ENCODE measurements at regions not wholly inside any gene's neighbourhood (a gene's known extent, or its start where the extent isn't known, plus 50 kb on each side); places are given as distances from the start of the nearest gene placed in this dataset.
"Not testable (repeated sequence)": the region's sequence is repeated elsewhere in the genome, so short reads cannot be mapped to it uniquely, and the experiment has no call there.

- no peak for DNase-seq (ENCODE audit: low spot score)
These were observed 444.7 kb downstream of the PCDH10 start for GRCh38 chr4:133593764-133594163.

- DNase-seq (ENCODE audit: low spot score): no peak
These were observed 443.5 kb downstream of the PCDH10 start for GRCh38 chr4:133592591-133592990.

DNA sequence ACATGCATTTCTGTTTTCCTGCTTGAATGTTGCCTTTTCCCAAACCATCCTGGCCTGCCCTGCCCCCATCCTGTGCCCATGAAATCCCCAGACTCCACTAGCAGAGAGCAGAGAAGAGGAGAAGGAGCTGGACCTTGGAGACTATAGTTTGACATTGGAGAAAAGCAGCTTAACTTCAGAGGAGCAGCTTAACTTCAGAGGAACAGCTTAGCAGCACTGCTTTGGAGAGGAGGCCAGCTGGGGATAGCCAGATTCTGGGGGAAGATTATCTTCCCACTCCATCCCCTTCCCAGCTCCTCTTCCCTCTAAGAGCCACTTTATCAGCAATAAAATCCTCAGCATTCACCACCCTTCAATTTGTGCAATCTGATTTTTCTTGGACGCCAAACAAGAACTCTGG lies 443.0 kb downstream of the PCDH10 start:
- no peak for DNase-seq (ENCODE audit: low spot score)

GRCh38 chr4:133588306-133588705 lies 439.2 kb downstream of the PCDH10 start:
- DNase-seq (ENCODE audit: low spot score): no peak

GRCh38 chr4:133585323-133585722 lies 436.2 kb downstream of the PCDH10 start:
- DNase-seq (ENCODE audit: low spot score): no peak

DNA sequence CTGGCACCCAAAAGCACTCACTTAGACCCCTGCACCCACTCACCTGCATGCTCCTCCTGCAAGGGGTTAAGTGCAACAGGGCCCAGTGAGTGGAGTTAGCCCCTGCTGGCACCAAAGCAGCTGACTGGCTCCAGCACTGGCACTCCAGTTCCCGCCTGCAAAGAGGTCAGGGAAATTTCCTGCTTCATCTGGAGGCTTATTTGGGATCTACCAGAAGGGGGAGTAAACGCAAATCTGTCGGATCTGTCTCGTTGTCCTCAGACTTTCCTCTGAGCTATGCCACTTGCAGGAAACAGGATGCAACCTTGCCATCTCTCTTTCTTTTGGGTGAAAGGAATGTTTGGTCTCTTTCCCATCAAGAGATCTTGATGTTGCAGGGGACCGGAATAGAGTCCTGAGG lies 435.6 kb downstream of the PCDH10 start:
- DNase-seq (ENCODE audit: low spot score): no peak

GRCh38 chr4:133581996-133582619 lies 433.0 kb downstream of the PCDH10 start:
- DNase-seq (ENCODE audit: low spot score): no peak

DNA sequence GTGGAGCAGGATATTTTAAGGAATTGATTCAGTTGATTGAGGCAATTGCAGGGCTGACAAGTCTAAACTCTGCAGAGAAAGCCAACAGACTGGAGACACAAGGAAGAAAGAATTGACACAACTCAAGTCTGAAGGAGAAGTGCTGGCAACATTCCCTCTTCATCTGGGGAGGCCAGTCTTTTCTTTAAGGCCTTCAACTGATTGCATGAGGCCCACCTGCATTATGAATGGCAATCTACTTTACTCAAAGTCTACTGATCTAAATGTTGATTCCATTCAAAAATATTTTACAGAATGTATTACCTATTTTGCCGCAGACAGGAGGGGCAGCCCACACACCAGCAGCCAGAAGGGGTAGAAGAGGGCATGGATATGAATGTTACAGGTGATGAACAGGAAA lies 425.2 kb downstream of the PCDH10 start:
- DNase-seq (ENCODE audit: low spot score): no peak

DNA sequence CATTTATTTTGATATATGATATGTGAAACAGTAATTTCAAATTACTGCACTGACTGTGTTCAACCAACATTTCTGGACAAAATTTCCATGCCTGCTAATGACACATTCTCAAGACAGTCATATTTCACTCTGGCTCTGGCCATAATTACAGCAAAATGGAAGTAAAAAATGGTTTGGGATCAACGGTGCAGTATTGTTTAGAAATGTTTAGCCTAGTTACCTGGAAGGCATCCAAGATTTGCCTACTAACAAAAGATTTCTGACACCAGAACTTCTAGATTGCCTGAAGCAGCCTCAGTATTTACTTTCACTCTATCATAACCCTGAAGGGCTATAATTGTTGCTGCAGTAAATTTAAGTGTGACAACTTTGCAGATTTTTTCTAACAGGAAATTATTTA lies 416.3 kb downstream of the PCDH10 start:
- no peak for DNase-seq (ENCODE audit: low spot score)

- no peak for DNase-seq (ENCODE audit: low spot score)
These were observed 410.9 kb downstream of the PCDH10 start for GRCh38 chr4:133559987-133560386.

GRCh38 chr4:133555671-133556070 lies 406.6 kb downstream of the PCDH10 start:
- DNase-seq (ENCODE audit: low spot score): no peak

- no peak for DNase-seq (ENCODE audit: low spot score)
These were observed 401.3 kb downstream of the PCDH10 start for GRCh38 chr4:133550436-133550835.

- DNase-seq (ENCODE audit: low spot score): no peak
These were observed 395.0 kb downstream of the PCDH10 start for GRCh38 chr4:133544097-133544496.

GRCh38 chr4:133537780-133538281 lies 388.7 kb downstream of the PCDH10 start:
- no peak for DNase-seq (ENCODE audit: low spot score)

DNA sequence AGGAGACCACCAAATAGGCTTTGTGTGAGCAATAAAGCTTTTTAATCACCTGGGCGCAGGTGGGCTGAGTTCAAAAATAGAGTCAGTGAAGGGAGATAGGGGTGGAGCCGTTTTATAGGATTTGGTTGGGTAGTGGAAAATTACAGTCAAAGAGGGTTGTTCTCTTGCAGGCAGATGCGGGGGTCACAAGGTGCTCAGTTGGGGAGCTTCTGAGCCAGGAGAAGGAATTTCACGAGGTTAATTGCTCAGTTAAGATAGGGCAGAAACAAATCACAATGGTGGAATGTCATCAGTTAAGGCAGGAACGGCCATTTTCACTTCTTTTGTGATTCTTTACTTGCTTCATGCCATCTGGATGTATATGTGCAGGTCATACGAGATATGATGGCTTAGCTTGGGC lies 385.1 kb downstream of the PCDH10 start:
- not testable (repeated sequence) for DNase-seq (ENCODE audit: low spot score)

DNA sequence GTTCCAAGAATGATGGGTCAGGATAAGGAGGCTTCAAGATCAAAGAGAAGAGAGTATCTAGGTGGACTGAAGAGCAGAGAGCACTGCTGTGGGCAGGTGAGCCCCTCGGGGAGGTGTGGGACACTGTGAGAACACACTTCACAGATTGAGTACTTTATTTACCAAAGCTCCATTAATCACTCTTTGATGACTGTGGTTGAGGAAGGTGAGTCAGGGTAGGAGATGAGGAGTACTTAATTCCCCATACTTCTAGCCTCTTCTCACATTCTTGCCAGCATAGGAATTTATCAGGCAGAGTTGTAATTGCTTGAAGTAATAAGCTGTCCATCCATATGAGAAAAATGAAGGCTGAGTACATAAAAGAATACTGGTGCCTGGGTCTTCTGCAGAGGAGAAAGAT lies 375.3 kb downstream of the PCDH10 start:
- DNase-seq (ENCODE audit: low spot score): no peak

- DNase-seq (ENCODE audit: low spot score): no peak
These were observed 364.8 kb downstream of the PCDH10 start for GRCh38 chr4:133513901-133514300.

GRCh38 chr4:133498149-133498548 lies 349.1 kb downstream of the PCDH10 start:
- DNase-seq (ENCODE audit: low spot score): no peak

GRCh38 chr4:133493776-133494175 lies 344.7 kb downstream of the PCDH10 start:
- no peak for DNase-seq (ENCODE audit: low spot score)

DNA sequence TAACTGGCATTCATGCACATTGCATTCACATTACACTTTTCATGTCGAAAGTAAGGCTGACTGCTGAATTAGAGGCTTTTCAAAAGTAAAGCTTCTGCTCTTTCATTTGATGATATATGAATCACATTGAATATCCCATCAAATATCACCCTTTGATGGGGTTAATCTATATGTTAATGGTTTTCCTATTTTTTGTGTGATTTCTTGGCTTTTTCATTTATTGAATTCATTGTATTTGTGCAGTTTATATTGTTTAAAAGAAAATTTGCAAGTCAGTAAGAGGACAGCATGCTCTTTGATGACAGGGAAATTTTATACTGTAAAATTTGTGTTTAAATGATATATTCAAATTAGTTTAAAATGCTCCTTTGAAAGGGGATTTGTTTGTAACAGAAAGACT lies 344.1 kb downstream of the PCDH10 start:
- DNase-seq (ENCODE audit: low spot score): no peak

GRCh38 chr4:133484287-133484686 lies 335.2 kb downstream of the PCDH10 start:
- no peak for DNase-seq (ENCODE audit: low spot score)

- DNase-seq (ENCODE audit: low spot score): no peak
These were observed 334.6 kb downstream of the PCDH10 start for GRCh38 chr4:133483600-133484246.

GRCh38 chr4:133476063-133476462 lies 327.0 kb downstream of the PCDH10 start:
- no peak for DNase-seq (ENCODE audit: low spot score)

- no peak for DNase-seq (ENCODE audit: low spot score)
These were observed 325.4 kb downstream of the PCDH10 start for GRCh38 chr4:133474501-133474900.
